Neural progenitor cell (in vitro differentiated cells): ENCODE measurements at regions not wholly inside any gene's neighbourhood (a gene's known extent, or its start where the extent isn't known, plus 50 kb on each side); places are given as distances from the start of the nearest gene placed in this dataset.

Experiments used
- EZH2 ChIP-seq: fragments of 200-600 bp; sonication (generic); IDR thresholded peaks from 2 replicates; pipeline ENCODE4 v1.6.1; 2017; ENCODE audit warnings: antibody characterized with exemption, mild to moderate bottlenecking, moderate library complexity
- EZH2phosphoT487 ChIP-seq: fragments of 200-600 bp; sonication (generic); IDR thresholded peaks from 2 replicates; pipeline ENCODE4 v1.6.1; 2017; ENCODE audit warnings: antibody characterized with exemption
- TF ChIP-seq, protein P1 (sequence below): fragments of 200-600 bp; sonication (generic); IDR thresholded peaks from 2 replicates; pipeline ENCODE4 v1.5.1; 2017; ENCODE audit warnings: antibody characterized with exemption, mild to moderate bottlenecking

DNA sequence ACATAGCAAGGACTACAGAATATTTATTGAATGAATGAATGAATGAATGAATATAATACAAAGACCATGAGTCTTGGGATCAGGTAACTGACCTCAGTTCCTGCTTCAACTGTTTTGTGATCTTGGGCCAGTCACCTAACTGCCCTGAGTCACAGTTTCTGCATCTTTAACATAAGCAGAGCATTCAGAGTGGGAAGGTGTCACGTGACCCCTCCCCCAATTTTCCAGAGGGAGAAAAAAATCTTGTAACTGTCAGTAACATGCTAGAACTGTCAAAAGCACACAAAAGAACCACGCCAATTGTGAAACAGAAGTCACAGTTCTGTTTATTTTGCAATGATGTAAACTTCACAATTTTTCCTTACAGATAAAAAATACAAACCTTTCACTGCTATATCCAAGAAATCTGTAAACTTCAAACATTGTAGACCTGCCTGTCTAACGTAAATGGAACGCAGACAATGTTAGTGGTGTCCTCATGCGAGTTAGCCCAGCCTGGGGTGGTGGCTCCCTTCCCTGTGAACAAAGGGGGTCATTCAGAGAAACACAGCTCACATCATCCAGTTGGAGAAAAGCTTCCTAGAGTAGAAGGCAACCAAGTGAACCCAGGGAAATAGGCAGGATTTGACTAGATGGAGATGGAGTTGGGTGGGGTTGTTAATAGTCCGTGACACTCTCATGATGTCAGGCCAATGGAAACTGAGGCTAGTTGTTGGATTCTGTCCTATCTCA, 211.8 kb upstream of the ZC3H12A start:
- TF ChIP-seq, protein P1, sequence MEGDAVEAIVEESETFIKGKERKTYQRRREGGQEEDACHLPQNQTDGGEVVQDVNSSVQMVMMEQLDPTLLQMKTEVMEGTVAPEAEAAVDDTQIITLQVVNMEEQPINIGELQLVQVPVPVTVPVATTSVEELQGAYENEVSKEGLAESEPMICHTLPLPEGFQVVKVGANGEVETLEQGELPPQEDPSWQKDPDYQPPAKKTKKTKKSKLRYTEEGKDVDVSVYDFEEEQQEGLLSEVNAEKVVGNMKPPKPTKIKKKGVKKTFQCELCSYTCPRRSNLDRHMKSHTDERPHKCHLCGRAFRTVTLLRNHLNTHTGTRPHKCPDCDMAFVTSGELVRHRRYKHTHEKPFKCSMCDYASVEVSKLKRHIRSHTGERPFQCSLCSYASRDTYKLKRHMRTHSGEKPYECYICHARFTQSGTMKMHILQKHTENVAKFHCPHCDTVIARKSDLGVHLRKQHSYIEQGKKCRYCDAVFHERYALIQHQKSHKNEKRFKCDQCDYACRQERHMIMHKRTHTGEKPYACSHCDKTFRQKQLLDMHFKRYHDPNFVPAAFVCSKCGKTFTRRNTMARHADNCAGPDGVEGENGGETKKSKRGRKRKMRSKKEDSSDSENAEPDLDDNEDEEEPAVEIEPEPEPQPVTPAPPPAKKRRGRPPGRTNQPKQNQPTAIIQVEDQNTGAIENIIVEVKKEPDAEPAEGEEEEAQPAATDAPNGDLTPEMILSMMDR = no peak
- TF ChIP-seq EZH2 = no peak
- no peak for TF ChIP-seq EZH2phosphoT487
